HL-60 (cell line): ENCODE measurements at regions not wholly inside any gene's neighbourhood (a gene's known extent, or its start where the extent isn't known, plus 50 kb on each side); places are given as distances from the start of the nearest gene placed in this dataset.

Experiments
- TF ChIP-seq, protein P1 (sequence below): IDR thresholded peaks from 2 replicates; pipeline ENCODE4 v1.6.1; 2012; ENCODE audit warnings: low read depth; ENCODE audit not compliant: insufficient replicate concordance
- TF ChIP-seq, protein P2 (sequence below): IDR thresholded peaks from one replicate; pipeline ENCODE4 v1.5.1; 2011; ENCODE audit warnings: low read length, control low read depth, inconsistent platforms; ENCODE audit not compliant: insufficient read depth

DNA sequence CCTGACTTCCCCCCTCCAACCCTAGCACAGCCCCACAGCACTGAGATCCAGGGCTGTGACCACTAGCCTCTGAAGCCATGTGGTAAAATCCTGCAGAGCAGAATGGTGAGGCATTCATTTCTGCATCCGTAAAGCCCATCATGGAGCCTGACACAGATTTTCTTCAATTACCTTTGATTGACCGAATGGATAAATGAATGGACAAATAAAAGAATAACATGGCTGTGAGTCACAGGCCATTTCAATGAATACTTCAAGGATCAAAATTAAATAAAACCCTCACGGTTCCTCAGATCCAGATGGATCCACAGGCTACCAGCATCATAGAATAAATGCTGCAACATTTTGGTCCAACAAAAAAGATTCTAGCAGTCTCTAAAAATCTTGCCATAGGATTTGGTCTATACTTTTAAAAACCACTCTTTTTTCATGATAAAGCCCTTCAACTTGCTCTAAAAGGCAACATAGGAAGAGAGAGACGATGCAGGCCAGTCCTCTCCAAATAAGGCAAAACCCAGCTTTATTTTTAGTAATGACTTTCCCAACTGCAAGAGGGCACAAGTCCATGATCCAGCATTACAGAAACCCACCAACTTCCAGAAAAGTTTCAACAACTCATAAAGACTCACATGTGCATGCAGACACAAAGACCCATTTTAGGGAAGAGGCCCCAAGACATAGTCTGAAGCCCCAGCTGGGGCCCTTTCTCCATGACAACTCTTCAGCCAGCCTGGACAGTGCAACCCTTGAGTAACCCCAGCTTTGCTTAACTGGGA, 52.4 kb upstream of the MRPS22 start:
- TF ChIP-seq, protein P1, sequence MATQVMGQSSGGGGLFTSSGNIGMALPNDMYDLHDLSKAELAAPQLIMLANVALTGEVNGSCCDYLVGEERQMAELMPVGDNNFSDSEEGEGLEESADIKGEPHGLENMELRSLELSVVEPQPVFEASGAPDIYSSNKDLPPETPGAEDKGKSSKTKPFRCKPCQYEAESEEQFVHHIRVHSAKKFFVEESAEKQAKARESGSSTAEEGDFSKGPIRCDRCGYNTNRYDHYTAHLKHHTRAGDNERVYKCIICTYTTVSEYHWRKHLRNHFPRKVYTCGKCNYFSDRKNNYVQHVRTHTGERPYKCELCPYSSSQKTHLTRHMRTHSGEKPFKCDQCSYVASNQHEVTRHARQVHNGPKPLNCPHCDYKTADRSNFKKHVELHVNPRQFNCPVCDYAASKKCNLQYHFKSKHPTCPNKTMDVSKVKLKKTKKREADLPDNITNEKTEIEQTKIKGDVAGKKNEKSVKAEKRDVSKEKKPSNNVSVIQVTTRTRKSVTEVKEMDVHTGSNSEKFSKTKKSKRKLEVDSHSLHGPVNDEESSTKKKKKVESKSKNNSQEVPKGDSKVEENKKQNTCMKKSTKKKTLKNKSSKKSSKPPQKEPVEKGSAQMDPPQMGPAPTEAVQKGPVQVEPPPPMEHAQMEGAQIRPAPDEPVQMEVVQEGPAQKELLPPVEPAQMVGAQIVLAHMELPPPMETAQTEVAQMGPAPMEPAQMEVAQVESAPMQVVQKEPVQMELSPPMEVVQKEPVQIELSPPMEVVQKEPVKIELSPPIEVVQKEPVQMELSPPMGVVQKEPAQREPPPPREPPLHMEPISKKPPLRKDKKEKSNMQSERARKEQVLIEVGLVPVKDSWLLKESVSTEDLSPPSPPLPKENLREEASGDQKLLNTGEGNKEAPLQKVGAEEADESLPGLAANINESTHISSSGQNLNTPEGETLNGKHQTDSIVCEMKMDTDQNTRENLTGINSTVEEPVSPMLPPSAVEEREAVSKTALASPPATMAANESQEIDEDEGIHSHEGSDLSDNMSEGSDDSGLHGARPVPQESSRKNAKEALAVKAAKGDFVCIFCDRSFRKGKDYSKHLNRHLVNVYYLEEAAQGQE, result no peak
- TF ChIP-seq, protein P2, sequence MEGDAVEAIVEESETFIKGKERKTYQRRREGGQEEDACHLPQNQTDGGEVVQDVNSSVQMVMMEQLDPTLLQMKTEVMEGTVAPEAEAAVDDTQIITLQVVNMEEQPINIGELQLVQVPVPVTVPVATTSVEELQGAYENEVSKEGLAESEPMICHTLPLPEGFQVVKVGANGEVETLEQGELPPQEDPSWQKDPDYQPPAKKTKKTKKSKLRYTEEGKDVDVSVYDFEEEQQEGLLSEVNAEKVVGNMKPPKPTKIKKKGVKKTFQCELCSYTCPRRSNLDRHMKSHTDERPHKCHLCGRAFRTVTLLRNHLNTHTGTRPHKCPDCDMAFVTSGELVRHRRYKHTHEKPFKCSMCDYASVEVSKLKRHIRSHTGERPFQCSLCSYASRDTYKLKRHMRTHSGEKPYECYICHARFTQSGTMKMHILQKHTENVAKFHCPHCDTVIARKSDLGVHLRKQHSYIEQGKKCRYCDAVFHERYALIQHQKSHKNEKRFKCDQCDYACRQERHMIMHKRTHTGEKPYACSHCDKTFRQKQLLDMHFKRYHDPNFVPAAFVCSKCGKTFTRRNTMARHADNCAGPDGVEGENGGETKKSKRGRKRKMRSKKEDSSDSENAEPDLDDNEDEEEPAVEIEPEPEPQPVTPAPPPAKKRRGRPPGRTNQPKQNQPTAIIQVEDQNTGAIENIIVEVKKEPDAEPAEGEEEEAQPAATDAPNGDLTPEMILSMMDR, result no peak
